Left ventricle myocardium superior (tissue), 1 donor: ENCODE measurements at regions not wholly inside any gene's neighbourhood (a gene's known extent, or its start where the extent isn't known, plus 50 kb on each side); places are given as distances from the start of the nearest gene placed in this dataset.
A peak's percentile ranks its signal among the peaks of the same experiment; 100 is the strongest.

Experiments used
- ATAC-seq: fragments of 200-7000 bp; cut with Tn5 transposase; one replicate; pipeline ENCODE4 v1.9.1; 2020; ENCODE audit warnings: mild to moderate bottlenecking, moderate library complexity
- DNase-seq: peaks from one replicate; pipeline ENCODE4 v3.0.0-alpha.2; 2020
- intact Hi-C: fragments of 100-400 bp; cut with micrococcal nuclease; formaldehyde crosslinking; loops from one replicate; pipeline ENCODE4 v1.11.0; 2022
- donor health status: DM: no; HTN: yes; CAD: no; lungs with severe emphysema.

DNA sequence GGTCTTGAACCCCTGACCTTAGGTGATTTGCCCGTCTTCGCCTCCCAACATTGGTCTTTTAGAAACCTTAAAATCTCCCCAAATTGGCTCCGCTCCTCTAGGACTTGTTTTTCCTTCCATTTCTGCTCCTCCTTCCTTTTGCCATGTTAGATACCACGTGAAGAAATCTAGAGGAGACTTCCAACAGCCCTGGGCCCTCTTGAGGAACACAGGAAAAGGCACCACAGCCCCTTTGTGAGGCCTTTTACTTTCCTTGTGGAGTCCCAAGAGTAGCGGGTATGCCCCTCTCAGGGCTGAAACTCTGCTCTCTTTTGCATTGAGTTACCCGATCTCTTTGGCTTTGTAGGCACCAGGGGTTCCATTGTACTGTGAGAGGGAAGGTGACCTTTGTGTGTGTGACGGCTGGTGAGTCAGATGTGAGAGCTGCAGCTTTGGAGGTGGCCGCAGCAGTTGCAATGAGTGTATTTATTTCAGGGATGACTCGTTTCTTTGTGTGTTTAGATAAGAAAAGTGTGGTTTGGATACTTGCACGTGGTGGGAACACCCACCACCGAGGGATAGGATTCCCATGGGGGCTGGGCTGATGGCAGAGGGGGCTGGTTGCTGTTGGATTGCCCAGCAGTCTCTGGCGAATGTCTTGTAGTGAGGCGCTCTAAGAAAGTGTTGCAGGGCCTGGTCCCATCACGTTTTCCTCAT lies 218.4 kb upstream of the HS6ST1 start:
- no peak for DNase-seq
- no peak for ATAC-seq
- intact Hi-C loops: no loop called here

DNA sequence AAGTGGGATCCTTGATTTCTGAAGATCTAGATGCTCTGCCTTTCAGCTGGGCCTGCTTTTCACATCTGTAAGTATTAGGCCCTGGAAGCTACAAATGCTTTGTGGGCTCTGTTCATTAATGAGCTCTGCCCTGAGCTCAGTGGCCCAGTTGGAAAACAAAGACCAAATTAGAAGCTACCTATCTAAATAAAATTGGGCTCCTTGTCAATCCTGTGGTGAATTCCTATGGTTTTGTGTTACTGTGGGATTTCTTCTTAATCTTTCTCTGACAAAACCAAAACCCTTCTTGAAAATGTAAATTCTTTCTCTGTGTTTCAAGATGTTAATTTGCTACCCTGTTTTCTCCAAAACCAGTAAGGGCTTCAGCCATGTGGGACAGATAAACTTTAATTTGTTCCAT lies 219.0 kb upstream of the HS6ST1 start:
- intact Hi-C loops: no loop called here
- ATAC-seq: no peak
- no peak for DNase-seq

GRCh38 chr2:128538396-128538795 lies 219.7 kb upstream of the HS6ST1 start:
- intact Hi-C loops: no loop called here
- ATAC-seq (no peak), DNase-seq (no peak)

- DNase-seq: no peak
- intact Hi-C loops: no loop called here
- ATAC-seq: no peak
These were observed 222.0 kb upstream of the HS6ST1 start for GRCh38 chr2:128540670-128541069.

GRCh38 chr2:128541448-128541847 lies 222.8 kb upstream of the HS6ST1 start:
- ATAC-seq (no peak), DNase-seq (no peak)
- intact Hi-C loops: no loop called here

DNA sequence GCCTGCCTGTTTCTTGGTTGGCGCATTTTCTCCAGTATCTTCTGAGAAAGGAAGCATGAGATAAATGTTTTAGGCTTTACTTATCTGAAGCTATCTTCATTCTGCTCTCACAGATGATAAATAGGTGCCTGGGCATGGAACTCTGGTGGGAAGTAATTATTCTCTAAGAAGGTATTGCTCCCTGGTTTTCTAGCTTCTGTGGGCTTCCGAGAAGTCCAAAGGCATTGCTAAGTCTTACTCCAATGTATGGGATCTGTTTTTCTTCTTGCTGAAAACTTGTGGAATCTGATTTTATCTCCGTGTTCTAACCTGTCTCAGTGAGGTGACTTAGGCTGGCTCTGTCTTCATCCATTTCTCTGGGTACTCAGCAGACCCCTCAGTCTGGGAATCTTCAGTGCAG lies 224.4 kb upstream of the HS6ST1 start:
- DNase-seq: no peak
- ATAC-seq: no peak
- intact Hi-C loops: no loop called here

- ATAC-seq (no peak), DNase-seq (no peak)
- intact Hi-C loops: no loop called here
These were observed 225.0 kb upstream of the HS6ST1 start for GRCh38 chr2:128543646-128544045.

GRCh38 chr2:128544321-128545037 lies 225.8 kb upstream of the HS6ST1 start:
- intact Hi-C loops: no loop called here
- ATAC-seq (no peak), DNase-seq (no peak)

DNA sequence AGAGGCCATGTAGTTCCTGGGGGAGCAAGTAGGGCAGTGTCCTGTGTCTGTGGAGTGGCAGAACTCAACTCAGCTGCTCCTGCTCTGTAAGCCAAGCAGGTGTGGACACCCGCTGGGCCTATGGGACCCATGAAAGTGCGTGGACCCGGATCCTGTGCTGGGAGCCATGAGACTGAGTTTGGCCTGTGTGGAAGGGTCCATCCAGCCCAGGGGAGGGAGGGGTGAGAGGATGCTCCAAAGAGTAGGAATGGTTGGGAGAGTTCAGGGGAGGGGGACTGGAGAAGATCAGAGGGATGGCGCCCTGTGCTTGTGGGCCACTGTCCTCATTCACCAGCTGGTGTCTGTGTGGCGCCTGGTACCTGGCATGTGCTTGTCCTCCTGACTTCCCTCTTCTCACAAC lies 226.4 kb upstream of the HS6ST1 start:
- DNase-seq (no peak), ATAC-seq (no peak)
- intact Hi-C loops: no loop called here

- ATAC-seq (no peak), DNase-seq (no peak)
- intact Hi-C loops: no loop called here
These were observed 227.2 kb upstream of the HS6ST1 start for GRCh38 chr2:128545829-128546228.

DNA sequence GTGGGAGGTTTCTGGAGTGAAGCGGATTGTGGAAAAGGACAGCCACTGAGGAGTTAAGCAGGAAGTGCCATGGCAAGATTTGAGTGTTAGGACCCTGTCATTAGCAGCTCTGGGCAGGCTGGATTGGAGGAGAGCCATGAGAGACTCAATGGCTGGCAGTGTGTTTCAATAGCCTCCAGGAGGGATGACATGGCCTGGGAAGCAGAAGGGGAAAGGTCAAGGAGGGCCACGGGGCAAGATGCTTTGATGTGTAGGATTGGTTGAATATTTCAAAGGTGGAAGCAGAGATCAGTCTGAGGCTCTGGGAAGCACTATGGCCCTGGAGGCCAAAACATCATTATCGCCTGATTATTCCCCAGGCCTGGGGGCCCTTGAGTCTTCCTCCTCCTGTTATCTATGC lies 229.0 kb upstream of the HS6ST1 start:
- DNase-seq (no peak), ATAC-seq (no peak)
- intact Hi-C loops: no loop called here

DNA sequence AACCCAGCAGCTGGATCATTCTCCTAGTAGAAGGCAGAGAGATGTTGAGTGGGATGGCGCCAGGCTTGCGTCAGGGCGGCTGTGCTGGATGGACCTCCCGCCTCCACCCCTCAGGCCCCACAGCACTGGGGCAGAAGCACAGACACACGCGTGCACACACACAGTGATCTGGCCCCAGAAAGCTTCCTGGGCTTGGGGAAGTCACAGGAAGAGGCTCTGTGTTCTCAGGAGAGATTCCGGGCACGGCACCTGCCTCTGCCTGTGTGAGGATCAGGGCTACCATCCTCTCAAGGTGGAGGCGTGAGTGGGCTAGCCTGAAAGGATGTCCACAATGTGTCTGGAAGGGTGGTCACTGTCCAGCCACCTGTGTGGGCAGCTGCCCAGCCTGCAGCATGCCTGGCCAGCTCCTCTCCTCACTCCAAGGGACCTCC lies 229.8 kb upstream of the HS6ST1 start:
- no peak for DNase-seq
- intact Hi-C loops: no loop called here
- no peak for ATAC-seq

DNA sequence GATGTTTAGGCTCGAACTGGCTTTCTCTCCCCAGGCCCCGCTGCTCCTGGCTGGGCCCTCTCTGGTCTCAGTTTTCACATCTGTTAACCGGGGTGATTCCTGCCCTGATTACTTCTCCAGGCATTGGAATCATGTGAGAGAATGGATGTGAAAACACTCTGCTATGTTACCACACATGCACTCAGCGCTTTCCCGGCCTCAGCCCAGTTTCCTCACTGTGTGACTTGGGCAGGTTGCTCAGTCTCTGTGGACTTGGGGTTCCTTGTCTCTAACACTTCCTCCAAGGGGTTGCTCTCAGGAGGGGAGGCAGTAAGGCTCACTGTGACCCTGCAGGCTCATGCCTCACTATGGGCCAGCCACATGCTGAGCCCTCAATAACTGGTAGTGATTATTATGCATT lies 230.4 kb upstream of the HS6ST1 start:
- ATAC-seq: no peak
- DNase-seq: no peak
- intact Hi-C loops: no loop called here

DNA sequence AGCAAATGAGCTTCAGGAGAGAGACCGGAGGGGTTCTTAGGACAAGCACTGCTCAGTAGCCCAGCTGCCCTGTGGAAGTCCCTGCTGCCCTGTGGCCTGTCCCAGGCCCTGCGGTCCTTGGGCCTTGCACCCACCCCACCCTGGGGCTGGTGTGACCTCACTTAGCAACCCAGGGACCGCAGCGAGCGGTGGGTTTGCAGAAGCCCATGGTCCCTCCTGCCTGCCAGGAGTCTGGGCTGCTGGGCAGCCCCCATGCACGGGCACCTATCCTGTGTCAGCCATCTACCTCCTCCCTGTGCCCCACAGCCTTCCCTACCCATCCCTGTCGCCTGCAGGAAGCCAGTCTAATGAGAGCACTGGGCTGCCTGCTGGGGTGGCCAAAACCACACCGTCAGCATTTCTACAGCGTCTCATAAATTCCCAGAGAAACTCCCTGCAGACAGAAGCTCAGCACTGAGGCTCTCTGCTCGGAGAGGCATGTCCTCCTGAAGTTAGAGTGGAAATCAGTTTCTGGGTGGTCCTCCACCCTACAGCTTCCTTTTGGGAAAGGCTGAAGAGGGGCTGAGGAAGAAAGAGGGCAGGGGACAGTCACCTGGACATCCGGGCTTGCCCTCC lies 231.1 kb upstream of the HS6ST1 start:
- DNase-seq (no peak), ATAC-seq (no peak)
- intact Hi-C loops: no loop called here

GRCh38 chr2:128550389-128550788 lies 231.7 kb upstream of the HS6ST1 start:
- ATAC-seq (no peak), DNase-seq (no peak)
- intact Hi-C loops: no loop called here

DNA sequence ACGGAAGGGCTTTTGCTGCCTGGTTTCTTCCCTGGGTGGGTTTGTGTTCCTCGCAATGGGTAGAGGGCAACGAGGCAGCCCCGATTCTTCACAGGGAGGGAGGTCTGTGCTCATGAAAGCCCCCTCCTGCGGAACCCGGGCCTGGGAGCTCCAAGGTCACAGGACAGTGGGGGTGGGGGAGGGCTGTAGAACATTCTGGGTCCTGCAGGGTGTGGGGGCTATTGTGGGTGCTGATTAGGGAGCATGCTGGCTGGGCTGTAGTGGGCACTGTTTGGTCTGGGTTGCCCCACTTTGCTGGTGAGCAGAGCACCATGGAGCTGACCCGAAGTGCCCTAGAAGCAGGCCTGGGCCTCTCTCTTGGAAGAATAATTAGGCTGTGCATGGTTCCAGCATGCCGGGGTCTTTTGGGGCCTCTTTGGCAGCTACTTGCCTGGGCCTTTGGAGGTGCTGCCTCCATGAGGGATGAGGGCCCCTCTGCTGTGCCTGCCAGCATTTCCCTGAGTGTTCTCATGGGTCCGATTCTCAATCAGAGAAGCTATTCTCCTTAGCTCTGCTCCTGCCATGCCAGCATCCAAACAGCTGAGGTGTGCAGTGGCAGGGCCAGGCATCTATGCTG lies 232.2 kb upstream of the HS6ST1 start:
- no peak for DNase-seq
- ATAC-seq: no peak
- intact Hi-C loops: no loop called here

DNA sequence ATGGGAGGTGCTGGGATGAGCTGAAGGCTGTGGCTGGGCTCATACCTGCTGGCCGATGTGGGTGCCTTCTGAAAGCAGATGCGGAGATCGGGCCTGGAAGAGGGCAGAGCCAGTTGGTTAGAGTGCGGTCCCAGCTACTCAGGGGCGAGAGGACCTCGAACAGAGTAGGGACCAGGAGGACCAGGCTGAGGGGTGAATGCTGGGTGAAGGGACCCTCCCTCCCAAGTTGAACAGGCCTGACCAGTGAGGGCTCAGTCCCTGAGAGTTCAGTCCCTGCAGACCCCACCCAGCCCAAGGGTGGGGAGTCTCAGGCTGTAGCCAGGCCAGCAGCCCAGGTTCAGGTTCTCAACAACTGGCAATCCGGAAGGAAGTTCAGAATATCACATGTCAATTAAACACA lies 232.8 kb upstream of the HS6ST1 start:
- intact Hi-C loops: no loop called here
- DNase-seq: no peak
- no peak for ATAC-seq

GRCh38 chr2:128552141-128552805 lies 233.6 kb upstream of the HS6ST1 start:
- intact Hi-C loops: no loop called here
- DNase-seq (no peak), ATAC-seq (peak; percentile 12)

DNA sequence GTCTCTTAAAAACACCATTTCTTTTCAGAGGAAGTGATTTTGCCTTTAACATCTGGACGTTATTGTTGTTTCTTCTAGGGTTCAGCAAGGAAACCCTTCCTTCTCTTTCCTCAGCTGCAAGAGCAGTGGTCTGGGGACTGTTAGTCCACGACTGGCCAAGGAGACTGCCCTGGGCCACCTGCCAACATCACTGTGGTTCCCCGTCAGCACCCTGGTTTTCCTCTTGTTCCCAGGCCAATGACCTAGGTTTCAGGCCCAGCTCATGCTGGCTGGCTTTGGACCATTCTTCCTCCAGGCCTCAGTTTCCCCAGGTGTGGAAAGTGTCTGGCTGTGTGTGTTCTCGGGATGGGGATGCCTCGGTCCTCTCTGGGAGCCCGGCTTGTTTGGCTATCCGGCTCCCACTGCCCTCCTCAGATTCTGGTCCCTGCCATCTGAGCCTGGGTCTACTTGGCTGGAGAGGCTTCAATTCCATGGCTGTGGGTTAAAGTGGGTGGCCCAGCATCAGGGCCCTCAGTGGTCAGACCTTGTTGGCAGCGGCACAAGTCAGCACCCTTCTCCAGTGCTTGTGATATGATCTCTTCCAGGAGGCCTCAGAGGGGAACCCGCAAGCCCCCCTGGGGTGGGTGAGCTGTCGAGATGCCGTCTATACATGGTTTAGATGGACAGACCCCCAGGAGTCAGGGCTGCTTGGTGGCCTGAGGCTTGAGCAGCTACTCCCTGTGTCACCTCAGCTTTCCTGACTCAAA lies 234.3 kb upstream of the HS6ST1 start:
- intact Hi-C loops: no loop called here

More for the DNA sequence above, 234.3 kb upstream of the HS6ST1 start:
- ATAC-seq: peak; percentile 46
- peak; percentile 63 for DNase-seq
